DND-41 (cell line): ENCODE measurements at regions not wholly inside any gene's neighbourhood (a gene's known extent, or its start where the extent isn't known, plus 50 kb on each side); places are given as distances from the start of the nearest gene placed in this dataset.

Experiments
- ATAC-seq: fragments of 200-7000 bp; cut with Tn5 transposase; 3 replicates; pipeline ENCODE4 v1.9.1; 2021; ENCODE audit warnings: low read depth; ENCODE audit not compliant: insufficient read depth
- DNase-seq: peaks from one replicate; pipeline ENCODE4 v3.0.0-alpha.2; 2020
- H2AFZ ChIP-seq: 2 replicates; pipeline ENCODE4 v1.6.0; 2012; ENCODE audit warnings: low read depth, low read length
- H3K27ac ChIP-seq: 2 replicates; pipeline ENCODE4 v1.5.1; 2012; ENCODE audit warnings: low read length, inconsistent platforms
- H3K27me3 ChIP-seq: fragments of 200-600 bp; sonication (generic); 2 replicates; pipeline ENCODE4 v1.6.0; 2012; ENCODE audit warnings: low read length, mild to moderate bottlenecking, inconsistent platforms; ENCODE audit not compliant: insufficient read depth, poor library complexity
- H3K36me3 ChIP-seq: 2 replicates; pipeline ENCODE4 v1.5.1; 2012; ENCODE audit warnings: low read length, inconsistent platforms; ENCODE audit not compliant: insufficient read depth
- H3K4me1 ChIP-seq: 2 replicates; pipeline ENCODE4 v1.5.1; 2012; ENCODE audit warnings: mild to moderate bottlenecking, low read length; ENCODE audit not compliant: insufficient read depth
- H3K4me2 ChIP-seq: 2 replicates; pipeline ENCODE4 v1.6.0; 2012; ENCODE audit warnings: mild to moderate bottlenecking, moderate library complexity, low read length, inconsistent platforms; ENCODE audit not compliant: insufficient read depth
- H3K4me3 ChIP-seq, 2 experiments: fragments of 200-600 bp in 1 of 2; shearing (Covaris generic) in 1 of 2; 2 replicates each; pipeline ENCODE4 v1.5.1; 2012 to 2016; ENCODE audit warnings: inconsistent platforms in 2 of 2, low read length in 2 of 2, mild to moderate bottlenecking in 2 of 2, low read depth in 1 of 2, moderate library complexity in 1 of 2
- H3K79me2 ChIP-seq: 2 replicates; pipeline ENCODE4 v1.6.0; 2012; ENCODE audit warnings: low read length, inconsistent platforms; ENCODE audit not compliant: insufficient read depth
- H3K9ac ChIP-seq: 2 replicates; pipeline ENCODE4 v1.6.0; 2012; ENCODE audit warnings: low read depth, mild to moderate bottlenecking, inconsistent platforms, low read length, moderate library complexity
- H3K9me3 ChIP-seq: 2 replicates; pipeline ENCODE4 v1.5.1; 2012; ENCODE audit warnings: low read length, moderate library complexity, mild to moderate bottlenecking, inconsistent platforms; ENCODE audit not compliant: insufficient read depth, severe bottlenecking
- H4K20me1 ChIP-seq: 2 replicates; pipeline ENCODE4 v1.6.0; 2012; ENCODE audit warnings: low read length; ENCODE audit not compliant: insufficient read depth
- CTCF ChIP-seq: IDR thresholded peaks from 2 replicates; pipeline ENCODE4 v1.5.1; 2012; ENCODE audit warnings: borderline replicate concordance, low read length, moderate library complexity, mild to moderate bottlenecking; ENCODE audit not compliant: poor library complexity, severe bottlenecking; ENCODE audit errors: extremely low read depth
- EZH2 ChIP-seq: IDR thresholded peaks from 3 replicates; pipeline ENCODE4 v1.6.1; 2012; ENCODE audit warnings: borderline replicate concordance, low read depth, mild to moderate bottlenecking, moderate library complexity, low read length, inconsistent platforms; ENCODE audit not compliant: severe bottlenecking

- H3K79me2 ChIP-seq, result no peaks in the 10 kb centered on the region
- no peaks in the 10 kb centered on the region for H4K20me1 ChIP-seq
- H3K4me1 ChIP-seq, result no peaks in the 10 kb centered on the region
- TF ChIP-seq CTCF (no peak), EZH2 (no peak)
- H3K4me2 ChIP-seq, result no peak overlapping the region
- no peak overlapping the region for H3K9ac ChIP-seq
- H3K4me3 ChIP-seq, result no peak overlapping the region
- H2AFZ ChIP-seq, result no peak overlapping the region
- no peaks in the 10 kb centered on the region for H3K36me3 ChIP-seq
- no peak for ATAC-seq
- H3K9me3 ChIP-seq, result no peaks in the 10 kb centered on the region
- H3K27ac ChIP-seq, result no peak overlapping the region
- no peak for DNase-seq
- no peaks in the 10 kb centered on the region for H3K27me3 ChIP-seq
These were observed 268.5 kb downstream of the ARAP2 start for GRCh38 chr4:35975617-35976355.

GRCh38 chr4:35978551-35978950 is 265.8 kb downstream of the ARAP2 start:
- Histone ChIP-seq H3K4me3 (no peak overlapping the region), H3K27ac (no peak overlapping the region), H3K27me3 (no peaks in the 10 kb centered on the region), H3K36me3 (no peaks in the 10 kb centered on the region), H3K4me2 (no peak overlapping the region), H4K20me1 (no peaks in the 10 kb centered on the region), H2AFZ (no peak overlapping the region), H3K9me3 (no peaks in the 10 kb centered on the region), H3K4me1 (no peaks in the 10 kb centered on the region), H3K79me2 (no peaks in the 10 kb centered on the region), H3K9ac (no peak overlapping the region)
- ATAC-seq (no peak), DNase-seq (no peak)
- no peak for TF ChIP-seq CTCF
- no peak for TF ChIP-seq EZH2

GRCh38 chr4:35982318-35982717 is 262.0 kb downstream of the ARAP2 start:
- Histone ChIP-seq H3K79me2 (no peaks in the 10 kb centered on the region), H3K27ac (no peak overlapping the region), H4K20me1 (no peaks in the 10 kb centered on the region), H2AFZ (no peak overlapping the region), H3K36me3 (no peaks in the 10 kb centered on the region), H3K4me2 (no peak overlapping the region), H3K4me3 (no peak overlapping the region), H3K9me3 (no peaks in the 10 kb centered on the region), H3K27me3 (no peaks in the 10 kb centered on the region), H3K4me1 (no peaks in the 10 kb centered on the region), H3K9ac (no peak overlapping the region)
- TF ChIP-seq EZH2, result no peak
- TF ChIP-seq CTCF, result no peak
- DNase-seq, result no peak
- ATAC-seq, result no peak
